DMS 273 (cell line): ENCODE measurements at regions not wholly inside any gene's neighbourhood (a gene's known extent, or its start where the extent isn't known, plus 50 kb on each side); places are given as distances from the start of the nearest gene placed in this dataset.
"Not testable (repeated sequence)": the region's sequence is repeated elsewhere in the genome, so short reads cannot be mapped to it uniquely, and the experiment has no call there.

Experiments
- DNase-seq: peaks from one replicate; lab custom pipeline; 2025; ENCODE audit not compliant: unreplicated experiment; lab: John Stamatoyannopoulos, UW

DNA sequence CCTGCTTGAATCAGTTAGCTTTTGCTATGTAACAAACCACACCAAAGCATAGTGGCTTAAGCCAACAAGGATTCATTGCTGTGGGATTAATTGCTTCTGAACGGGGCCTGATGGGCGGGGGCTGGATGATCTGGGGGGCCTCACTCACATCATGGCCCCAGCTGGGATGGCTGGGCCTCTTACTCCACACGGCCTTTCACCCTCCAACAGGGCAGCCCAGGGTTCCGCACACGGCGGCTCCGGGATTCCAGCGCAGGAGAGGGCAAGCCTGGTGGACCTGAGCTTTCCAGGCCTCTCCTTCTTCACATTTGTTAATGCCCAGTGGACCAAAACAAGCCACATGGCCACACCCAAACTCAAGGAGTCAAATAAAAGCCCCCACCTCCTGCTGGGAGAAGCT, 86.3 kb upstream of the PHLPP1 start:
- DNase-seq: no peak

DNA sequence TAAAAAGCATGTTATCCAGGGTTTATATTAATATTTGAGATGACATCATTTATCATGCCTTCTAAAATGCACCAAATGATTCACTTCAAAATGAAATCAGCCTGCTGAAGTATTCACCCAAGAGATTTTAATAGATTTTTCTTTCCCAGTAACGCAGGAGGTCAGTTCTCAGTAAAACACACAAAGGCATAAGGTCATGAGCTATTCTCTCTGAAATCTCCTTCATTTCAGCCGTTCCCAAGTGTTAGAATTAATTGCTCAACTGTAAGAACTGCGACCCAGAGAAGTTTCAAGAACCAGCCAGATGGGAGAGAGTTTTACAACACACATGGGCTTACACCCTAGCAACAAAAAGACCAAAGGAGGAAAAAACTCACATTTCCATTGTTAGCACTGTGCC, 84.2 kb upstream of the PHLPP1 start:
- no peak for DNase-seq

DNA sequence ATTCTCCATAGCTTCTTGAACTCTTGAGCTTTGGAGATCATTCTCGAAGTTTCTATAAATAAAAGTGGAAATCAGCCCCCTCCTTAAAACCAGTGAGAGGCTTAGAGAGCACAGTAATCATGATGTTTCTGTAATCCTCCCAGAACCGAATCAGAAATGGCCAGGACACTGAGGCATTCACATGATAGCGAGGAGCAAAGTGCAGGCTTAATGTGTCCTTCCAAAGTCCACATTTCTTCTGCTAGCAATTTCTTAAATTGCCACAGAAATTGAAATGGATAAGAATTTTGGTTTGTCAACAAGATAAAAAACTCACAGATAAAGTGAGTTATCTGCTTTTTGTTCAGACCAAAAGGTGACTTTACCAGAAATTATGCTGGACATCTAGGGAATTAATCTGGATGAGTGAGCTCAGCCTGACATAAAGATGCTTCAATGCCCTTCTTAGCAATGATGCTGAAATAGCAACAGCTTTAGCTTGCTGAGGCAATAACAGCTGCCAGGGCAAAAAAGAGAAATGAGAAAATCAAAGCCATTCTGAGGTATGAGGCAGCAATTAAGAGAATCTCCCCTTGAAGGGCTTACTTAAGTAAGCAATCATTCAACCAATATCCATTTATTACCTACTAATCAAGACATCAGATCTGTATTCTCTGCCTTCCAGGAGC, 82.4 kb upstream of the PHLPP1 start:
- no peak for DNase-seq

DNA sequence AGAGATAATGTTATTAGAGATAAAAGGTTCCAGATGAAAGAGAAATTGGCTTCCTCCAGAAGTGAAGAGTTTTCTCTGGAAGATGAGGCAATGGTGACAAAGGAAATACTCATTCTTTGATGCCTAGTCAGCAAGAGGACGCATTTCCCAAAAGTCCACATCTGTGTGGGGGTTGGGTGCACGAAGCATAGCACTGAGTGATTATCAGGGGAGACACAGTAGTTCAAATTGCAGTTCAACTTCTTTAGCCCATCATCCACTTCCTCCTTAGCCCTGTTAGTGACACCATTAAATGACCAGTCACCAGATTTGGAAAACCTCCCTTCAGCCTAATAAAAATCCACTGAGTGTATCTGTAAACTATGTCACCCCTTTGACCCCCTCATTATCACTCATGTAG, 80.9 kb upstream of the PHLPP1 start:
- DNase-seq: no peak

DNA sequence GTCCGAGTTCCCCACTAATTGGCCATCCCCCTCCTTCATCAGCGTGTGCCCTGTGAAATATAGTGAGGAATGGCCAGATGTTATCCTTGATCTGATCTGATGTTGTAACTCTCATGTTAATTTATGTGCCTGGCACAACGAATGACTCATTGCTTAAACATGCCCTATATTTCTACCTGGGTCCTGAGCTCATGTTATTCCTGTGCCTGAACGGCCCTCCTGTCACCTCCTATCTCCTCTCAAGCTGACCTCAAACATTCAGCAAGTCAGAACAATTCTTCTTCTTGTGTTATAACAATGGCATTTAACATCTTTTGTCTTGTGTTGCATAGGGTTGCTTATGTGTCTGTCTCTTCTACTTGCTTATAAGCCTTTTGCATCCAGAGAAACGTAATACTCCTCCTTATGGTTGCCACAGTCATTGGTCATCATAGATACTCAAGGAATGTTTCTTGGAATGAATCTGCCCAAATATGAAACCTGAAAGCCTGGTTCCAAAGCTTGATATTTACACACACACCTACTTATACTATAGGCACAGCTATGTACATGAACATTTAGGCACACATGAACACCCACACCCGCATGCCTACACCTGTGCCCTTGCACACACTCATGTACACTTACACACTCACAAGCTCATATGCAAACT, 80.2 kb upstream of the PHLPP1 start:
- peak; percentile 50 for DNase-seq

DNA sequence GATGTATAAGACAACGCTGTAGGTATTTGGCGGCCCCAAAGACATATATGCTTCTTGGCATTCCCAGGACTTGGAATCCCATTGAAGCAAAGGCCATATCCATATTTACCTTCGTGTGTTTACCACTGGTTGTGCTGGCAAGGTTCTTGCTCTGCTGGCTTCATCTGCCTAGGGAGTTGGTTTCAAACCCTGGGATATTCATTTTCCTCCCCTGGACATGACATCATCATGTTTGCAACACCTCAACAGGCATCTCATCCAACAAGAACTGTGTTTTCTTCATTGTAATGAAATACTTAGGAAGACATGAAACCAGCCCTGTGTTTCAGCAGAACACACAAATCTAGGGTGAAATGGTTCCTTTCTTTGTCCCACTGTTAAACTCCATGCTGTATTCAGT, 77.9 kb upstream of the PHLPP1 start:
- DNase-seq: no peak

DNA sequence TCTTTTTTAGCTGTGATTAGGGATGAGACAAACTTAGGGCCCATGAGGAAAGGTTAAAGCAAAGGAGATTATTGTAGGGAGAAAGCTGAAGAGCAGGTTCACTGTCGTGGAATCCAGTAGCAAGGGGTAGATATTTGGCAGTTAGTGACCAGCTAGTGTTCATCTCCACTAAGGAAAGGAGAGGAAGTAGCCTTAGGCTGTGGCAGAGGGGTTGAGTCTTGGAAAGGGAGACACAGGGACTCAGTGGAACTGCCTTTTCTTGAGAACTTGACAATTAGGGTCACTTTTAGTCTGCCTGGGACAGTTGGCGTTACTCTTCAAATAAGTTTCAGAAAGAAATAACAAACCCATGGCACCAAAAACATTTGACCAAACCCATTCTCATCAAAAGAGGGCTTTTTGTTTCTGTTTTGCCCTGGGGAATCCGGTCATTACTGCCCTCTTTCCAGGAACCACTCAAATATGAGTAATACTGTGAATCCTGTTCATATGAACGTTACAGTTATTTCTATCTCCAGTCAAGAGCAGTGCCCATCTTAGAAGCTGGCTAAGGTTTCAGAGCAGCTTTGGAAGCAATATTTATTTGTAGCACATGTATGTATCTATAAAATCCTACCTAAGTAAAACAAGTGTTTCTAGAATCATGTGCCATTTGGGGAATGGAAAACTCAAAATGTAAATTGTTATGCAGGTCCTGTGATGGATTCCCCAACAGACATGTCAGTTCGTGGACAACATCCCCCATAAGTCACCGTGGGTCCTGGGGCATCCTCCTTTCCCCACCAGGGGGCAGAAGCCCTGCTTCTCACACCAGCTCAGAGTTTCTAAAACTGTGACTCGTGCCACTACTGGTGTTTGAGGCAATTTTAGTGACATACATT, 77.3 kb upstream of the PHLPP1 start:
- DNase-seq: peak; percentile 63

DNA sequence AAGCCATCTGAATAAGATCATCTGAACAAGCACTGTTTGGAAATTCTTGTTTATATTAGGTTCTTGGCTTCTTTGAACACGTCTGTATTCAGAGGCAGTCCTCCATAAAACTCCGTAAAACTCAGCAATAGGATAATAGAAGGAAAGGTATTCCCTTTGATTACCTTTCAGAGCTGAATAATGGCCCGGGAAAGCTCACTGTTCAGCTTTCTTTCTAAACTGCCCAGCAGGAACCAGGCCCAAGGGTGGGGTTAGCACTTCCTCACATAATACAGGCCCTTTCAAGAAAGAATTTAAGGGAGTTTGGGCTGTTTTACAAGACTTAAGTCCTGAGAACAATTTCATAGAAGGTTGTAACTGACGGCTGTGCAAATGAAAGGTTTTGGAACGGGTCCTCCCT, 72.2 kb upstream of the PHLPP1 start:
- no peak for DNase-seq

DNA sequence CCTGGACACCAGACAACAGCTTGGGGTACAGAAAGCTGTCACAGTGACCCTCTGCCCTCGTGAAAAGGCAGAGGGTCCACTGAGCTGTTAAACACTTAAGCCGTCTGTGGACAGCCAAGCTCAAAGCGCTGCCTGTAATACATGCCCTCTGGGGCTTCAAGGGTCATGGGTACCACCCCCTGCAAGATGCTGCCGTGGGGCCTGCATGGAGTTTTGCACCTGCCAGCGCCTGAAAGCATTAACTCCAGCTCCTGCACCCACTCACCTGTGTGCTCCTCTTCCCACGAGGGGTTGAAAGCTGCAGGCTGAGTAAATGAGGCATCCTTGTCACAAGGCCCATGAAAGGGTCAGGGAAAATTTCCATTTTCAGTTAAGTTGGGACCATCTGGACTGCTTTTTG, 70.6 kb upstream of the PHLPP1 start:
- peak; percentile 58 for DNase-seq

DNA sequence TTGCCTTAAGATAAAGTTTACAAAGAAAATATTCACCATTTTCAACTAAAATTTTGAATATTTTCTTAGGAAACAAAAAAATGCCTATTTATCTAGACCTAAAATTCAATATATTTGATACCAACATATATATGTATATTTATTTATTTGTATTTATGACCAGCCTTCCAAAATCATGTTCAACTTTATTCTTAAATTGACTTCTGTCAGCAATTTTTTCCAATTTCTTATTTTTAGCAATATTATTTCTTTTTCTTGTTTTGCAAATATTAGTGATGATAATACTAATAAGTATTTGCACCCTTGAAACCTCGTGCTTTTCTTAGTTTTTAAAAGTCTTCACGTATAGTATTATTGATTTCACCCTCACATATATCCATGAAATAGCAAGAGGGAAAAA, 68.2 kb upstream of the PHLPP1 start:
- no peak for DNase-seq

DNA sequence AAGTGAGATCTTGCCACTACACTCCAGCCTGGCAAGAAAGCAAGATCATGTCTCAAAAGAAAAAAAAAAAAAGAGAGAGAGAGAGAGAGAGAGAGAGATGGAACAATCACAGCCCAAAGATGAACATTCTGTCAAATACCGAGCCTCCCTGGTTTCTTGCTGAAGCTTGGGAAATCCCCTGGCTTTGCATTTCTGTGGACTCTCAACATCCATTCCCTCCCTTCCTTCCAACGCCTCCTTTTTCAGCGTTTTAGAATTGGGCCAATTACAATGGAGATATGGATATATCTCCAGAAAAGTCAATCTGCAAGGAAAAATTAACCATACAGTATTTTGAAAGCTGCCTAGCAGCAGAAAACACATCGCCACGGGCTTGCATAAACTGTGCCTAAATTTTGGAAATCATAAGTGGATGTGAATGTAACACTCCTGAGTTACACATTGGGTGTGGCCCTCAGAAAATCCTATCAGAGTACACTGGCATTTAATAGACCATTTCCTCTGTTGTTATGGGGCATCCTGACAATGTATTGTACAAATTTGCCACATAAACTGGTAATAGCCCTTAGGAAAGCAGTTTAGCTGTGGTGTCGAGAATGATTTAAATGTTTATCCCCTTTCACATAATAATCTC, 67.2 kb upstream of the PHLPP1 start:
- no peak for DNase-seq

DNA sequence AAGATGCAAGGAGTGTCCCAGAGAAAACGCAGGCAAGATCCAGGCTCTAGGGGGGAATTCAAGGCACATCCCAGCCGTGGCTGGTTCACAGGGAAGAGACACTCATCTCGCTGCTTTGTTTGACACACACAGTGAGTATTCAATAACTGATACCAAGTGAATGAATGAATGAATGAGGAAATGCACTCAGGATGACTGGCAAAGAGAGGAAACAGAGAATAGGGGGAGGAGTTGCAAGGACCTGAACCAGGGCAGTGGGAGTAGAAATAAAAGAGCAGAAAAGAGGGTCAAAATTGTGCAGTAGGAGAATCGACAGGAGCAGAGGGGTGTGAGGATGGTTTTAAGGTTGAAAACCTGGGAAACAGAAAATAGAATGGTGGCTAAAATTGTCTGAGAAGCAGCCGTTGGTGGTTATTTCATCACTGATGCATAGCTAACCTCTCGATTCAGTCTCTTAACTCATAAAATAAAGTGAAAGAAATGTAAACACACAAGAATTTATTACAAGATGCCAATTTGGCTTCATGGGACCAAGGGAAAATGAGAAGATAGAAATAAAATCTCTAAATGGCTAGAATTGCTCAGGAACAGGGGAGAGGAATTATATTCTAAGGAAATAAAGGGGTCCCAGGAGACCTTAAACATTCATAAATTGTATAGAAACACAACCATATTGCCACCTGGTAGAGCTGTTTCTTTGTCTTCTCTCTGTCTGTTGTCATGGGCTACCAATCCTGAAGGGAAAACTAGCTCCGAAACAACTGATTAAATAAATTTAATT, 63.9 kb upstream of the PHLPP1 start:
- no peak for DNase-seq

DNA sequence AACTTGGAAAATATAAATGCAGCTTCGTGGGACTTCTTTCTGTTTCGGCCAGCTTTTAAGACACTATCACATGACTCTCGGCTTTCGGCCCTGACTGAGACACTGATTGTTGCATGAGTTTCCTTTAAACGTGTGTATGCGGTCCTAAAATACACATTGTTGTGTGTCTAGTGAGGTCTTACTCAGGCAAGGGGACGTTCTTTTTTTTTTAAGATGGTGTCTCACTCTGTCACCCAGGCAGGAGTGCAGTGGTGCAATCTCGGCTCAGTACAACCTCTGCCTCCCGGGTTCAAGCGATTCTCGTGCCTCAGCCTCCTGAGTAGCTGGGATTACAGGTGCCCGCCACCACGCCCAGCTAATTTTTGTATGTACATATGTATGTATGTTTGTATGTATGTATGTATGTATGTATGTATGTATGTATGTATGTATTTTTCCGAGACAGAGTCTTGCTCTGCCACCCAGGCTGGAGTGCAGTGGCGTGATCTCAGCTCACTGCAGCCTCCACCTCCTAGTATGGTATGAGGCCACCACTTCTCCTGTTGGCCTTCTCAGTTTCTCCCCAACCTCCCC, 63.2 kb upstream of the PHLPP1 start:
- not testable (repeated sequence) for DNase-seq

DNA sequence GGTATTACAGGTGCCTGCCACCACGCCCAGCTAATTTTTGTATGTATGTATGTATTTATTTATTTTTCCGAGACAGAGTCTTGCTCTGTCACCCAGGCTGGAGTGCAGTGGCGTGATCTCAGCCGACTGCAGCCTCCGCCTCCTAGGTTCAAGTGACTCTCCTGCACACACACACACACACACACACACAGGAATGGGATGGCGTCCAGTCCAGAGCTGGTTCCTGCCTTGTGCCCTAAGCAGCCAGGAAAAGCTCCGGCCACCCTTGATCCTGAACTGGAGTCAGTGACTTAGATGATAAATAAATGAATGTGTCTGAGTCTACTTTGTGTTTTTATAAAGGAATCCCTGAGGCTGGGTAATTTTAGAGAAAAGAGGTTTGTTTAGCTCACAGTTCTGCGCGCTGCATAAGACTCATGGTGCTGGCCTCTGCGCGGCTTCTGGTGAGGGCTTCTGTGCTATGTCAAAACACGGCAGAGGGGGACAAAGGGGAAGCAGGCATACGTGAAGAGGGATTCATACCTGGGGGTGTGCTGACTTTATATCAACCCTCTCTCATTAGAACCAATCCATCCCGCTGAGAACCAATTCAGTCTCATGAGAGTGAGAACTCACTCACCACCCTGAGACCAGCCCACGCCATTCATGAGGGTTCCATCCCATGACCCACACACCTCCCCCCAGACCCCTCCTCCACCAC, 59.7 kb upstream of the PHLPP1 start:
- DNase-seq: no peak

DNA sequence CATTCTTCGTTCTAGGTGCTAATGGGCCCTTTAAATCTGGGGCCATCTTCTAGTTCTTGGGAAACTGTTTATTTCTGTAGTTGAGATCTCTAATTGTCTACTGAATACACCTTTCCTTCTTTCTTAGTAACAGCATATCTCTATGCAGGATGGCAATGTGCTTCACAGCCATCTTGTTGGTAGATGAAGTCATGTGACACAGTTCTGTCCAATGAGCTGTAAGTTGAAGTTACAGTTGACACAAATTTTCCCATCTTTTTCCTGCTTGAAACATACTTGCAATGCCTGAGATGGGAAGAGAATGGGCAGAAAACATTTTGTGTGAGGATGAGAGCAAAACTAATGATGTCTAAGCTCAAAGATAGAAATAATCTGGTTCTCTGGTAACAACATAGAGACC, 57.3 kb upstream of the PHLPP1 start:
- DNase-seq: peak; percentile 19

DNA sequence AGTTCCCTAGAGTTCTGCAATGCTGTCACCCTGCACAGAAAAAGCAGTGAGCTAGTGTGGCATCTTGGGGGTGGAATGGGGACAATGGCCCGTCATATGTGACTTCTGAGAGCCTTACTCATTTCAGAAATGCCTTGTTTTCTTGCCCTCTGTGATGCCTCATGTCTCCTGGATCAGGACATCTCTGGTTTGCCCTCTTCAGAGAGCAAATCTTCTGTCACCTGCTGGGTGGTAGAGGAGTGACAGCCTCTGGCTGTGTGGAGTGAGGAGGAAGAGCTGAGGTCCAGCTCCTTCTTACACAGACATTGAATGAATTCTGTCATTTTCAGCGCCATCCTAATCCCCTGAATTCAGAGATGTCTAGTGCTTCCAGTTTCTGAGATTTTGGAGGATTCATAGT, 55.6 kb upstream of the PHLPP1 start:
- DNase-seq: no peak

DNA sequence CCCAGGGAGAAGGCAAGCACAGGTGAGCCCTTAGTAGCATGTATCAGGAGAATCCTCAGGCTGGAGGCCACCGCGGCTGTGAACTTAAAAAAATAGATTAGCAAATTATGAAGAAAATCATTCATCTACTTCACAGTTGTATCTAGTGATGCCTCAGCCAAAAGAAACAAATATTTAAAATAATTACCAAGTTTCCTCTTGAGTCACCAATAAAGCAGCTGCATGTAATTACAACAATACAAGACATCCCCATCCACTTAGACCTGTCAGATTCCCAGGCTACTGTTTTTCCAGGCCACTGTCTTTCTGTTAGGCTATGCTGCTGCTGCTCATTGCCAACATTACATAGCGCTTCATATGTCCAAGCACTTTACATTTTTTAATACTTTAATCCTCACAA, 54.6 kb upstream of the PHLPP1 start:
- no peak for DNase-seq

DNA sequence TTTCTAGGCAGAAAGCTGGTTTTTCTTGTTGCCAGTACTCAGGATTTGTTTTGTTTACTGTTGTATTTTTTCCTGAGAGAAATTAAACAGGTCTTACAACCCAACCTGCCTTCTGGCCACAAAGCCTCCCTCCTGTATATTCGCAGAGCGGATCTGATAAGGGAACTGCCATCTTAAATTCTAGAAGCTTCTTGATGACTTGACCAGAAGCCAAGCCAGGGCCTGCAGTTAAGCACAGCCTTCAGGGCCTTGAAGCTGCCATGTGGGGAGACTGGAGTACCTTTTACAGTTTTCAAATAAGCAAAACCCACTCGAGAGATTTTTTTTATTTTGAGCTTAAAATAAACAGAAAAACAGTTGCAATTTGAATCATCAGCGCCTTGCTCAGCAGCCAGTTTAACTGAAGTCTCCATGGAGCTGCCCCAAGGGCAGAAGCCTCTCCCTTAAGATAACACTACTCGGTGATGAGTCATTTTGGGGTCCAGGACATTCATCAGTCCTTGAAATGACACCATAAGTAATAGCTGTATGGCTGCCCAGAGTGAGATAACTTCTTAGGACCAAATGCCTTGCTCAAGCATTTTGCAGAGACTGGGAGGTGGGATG, 51.5 kb upstream of the PHLPP1 start:
- no peak for DNase-seq

DNA sequence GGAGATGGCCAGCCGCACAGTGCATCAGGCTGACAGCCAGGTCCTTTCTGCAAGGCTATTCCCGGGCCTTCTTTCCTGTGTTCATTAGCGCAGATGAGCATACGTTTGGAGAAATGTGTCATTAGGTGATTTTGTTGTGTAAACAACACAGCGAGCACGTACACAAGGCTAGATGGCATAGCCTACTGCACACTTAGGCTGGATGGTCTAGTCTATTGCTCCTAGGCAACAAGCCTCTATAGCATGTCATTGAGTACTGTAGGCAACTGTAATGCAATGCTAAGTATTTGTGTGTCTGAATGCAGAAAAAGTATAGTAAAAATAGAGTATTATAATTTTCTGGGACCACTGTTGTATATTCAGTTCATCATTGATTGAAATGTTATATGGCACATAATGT, 50.9 kb upstream of the PHLPP1 start:
- DNase-seq: no peak

DNA sequence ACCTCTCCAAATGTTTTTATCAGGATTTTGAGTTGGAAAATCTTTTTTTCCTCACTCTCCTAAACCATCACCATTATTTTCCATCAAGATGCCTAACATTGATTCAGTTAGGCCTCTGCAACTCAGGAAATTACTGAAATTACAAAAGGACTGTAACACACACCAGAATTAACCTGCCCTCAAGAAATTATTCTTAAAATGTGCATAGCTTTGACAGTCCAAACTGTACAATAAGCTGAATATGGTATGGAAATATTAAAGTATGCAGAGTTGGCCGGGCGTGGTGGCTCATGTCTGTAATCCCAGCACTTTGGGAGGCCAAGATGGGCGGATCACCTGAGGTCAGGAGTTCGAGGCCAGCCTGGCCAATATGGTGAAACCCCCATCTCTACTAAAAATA, 50.2 kb upstream of the PHLPP1 start:
- no peak for DNase-seq
